ENCODE measurements at regions not wholly inside any gene's neighbourhood (a gene's known extent, or its start where the extent isn't known, plus 50 kb on each side); places are given as distances from the start of the nearest gene placed in this dataset.

- DNase-seq: no peak
Measured at GRCh38 chr6:10235344-10235743, 179.5 kb downstream of the TFAP2A start.

- no peak for DNase-seq
Measured at GRCh38 chr6:10230531-10230930, 184.3 kb downstream of the TFAP2A start.

GRCh38 chr6:10223841-10224240 lies 191.0 kb downstream of the TFAP2A start:
- DNase-seq: no peak

- DNase-seq: no peak
Measured at GRCh38 chr6:10221178-10221577, 193.7 kb downstream of the TFAP2A start.

GRCh38 chr6:10219510-10219909 lies 195.4 kb downstream of the TFAP2A start:
- no peak for DNase-seq

- no peak for DNase-seq
Measured at GRCh38 chr6:10217111-10217510, 197.8 kb downstream of the TFAP2A start.

GRCh38 chr6:10215326-10216110 lies 199.4 kb downstream of the TFAP2A start:
- DNase-seq: no peak

GRCh38 chr6:10210052-10210451 lies 204.8 kb downstream of the TFAP2A start:
- DNase-seq: no peak

- DNase-seq: no peak
Measured at GRCh38 chr6:10205892-10206291, 209.0 kb downstream of the TFAP2A start.

GRCh38 chr6:10205120-10205519 lies 209.8 kb downstream of the TFAP2A start:
- DNase-seq: no peak

- DNase-seq: no peak
Measured at GRCh38 chr6:10203651-10204050, 211.2 kb downstream of the TFAP2A start.

- no peak for DNase-seq
Measured at GRCh38 chr6:10202581-10202980, 212.3 kb downstream of the TFAP2A start.

- DNase-seq: no peak
Measured at GRCh38 chr6:10201606-10202510, 213.0 kb downstream of the TFAP2A start.

GRCh38 chr6:10196090-10196489 lies 218.8 kb downstream of the TFAP2A start:
- DNase-seq: no peak

GRCh38 chr6:10194816-10195672 lies 219.8 kb downstream of the TFAP2A start:
- no peak for DNase-seq

GRCh38 chr6:10193321-10193720 lies 221.6 kb downstream of the TFAP2A start:
- DNase-seq: no peak

GRCh38 chr6:10190042-10190441 lies 224.8 kb downstream of the TFAP2A start:
- no peak for DNase-seq

- DNase-seq: no peak
Measured at GRCh38 chr6:10184371-10185227, 230.3 kb downstream of the TFAP2A start.

GRCh38 chr6:10180138-10181074 lies 234.5 kb downstream of the TFAP2A start:
- DNase-seq: no peak

GRCh38 chr6:10177704-10178103 lies 237.2 kb downstream of the TFAP2A start:
- DNase-seq: no peak

- no peak for DNase-seq
Measured at GRCh38 chr6:10175362-10175761, 239.5 kb downstream of the TFAP2A start.
